ENCODE measurements at regions not wholly inside any gene's neighbourhood (a gene's known extent, or its start where the extent isn't known, plus 50 kb on each side); places are given as distances from the start of the nearest gene placed in this dataset.

GRCh38 chr16:59688006-59688405, 953.9 kb upstream of the GOT2 start:
- no peak for FAIRE-seq
- H3K9ac ChIP-seq (ENCODE audit: control insufficient read depth, insufficient read depth, low read length): no peak overlapping the region
- no peaks in the 10 kb centered on the region for H3K27me3 ChIP-seq (replicated peaks in 1 of 2; ENCODE audit: control insufficient read depth in 2 of 2, insufficient read depth in 2 of 2, low read length in 1 of 2)
- no peaks in the 10 kb centered on the region for H4K20me1 ChIP-seq (ENCODE audit: control insufficient read depth, insufficient read depth)
- in situ Hi-C loops (cut with MboI) (no loop called here), intact Hi-C loops (cut with micrococcal nuclease; ENCODE audit: unreplicated experiment) (no loop called here)
- H2AFZ ChIP-seq (ENCODE audit: control insufficient read depth, low read depth, low read length): no peak overlapping the region
- H3K4me3 ChIP-seq: no peak overlapping the region
- H3K36me3 ChIP-seq (ENCODE audit: control insufficient read depth in 2 of 2, insufficient read depth in 2 of 2, low read length in 1 of 2): no peaks in the 10 kb centered on the region
- H3K4me2 ChIP-seq (ENCODE audit: control insufficient read depth, insufficient read depth): no peak overlapping the region
- no peaks in the 10 kb centered on the region for H3K79me2 ChIP-seq (ENCODE audit: control insufficient read depth, insufficient read depth, low read length)
- RAD21 ChIA-PET (ENCODE audit: unreplicated experiment): no interaction called here
- no peak overlapping the region for H3K27ac ChIP-seq (ENCODE audit: control insufficient read depth, insufficient read depth)
- no peaks in the 10 kb centered on the region for H3K4me1 ChIP-seq (ENCODE audit: control insufficient read depth, insufficient read depth, low read length)
- ATAC-seq: no peak
- TF ChIP-seq CBX5 (IDR thresholded peaks at IDR 0.05; ENCODE audit: low read depth) (no peak), PRDM15 (CRISPR knock-in tag; IDR thresholded peaks at IDR 0.05) (no peak), RELA (IDR thresholded peaks at IDR 0.05; ENCODE audit: borderline replicate concordance, partially characterized antibody) (no peak), HDAC6 (IDR thresholded peaks at IDR 0.05; ENCODE audit: unreplicated experiment) (no peak), POLR2AphosphoS2 (IDR thresholded peaks at IDR 0.05; ENCODE audit: low read depth, low read length) (no peak), GATAD2B (conservative IDR thresholded peaks at IDR 0.05; ENCODE audit: low read depth) (no peak), IKZF1 (conservative IDR thresholded peaks at IDR 0.05) (no peak), ZNF24 (IDR thresholded peaks at IDR 0.05) (no peak), PAX8 (IDR thresholded peaks at IDR 0.05) (no peak), HDAC2 (IDR thresholded peaks at IDR 0.05) (no peak), E2F4 (IDR thresholded peaks at IDR 0.05; ENCODE audit: low read depth, low read length) (no peak), ZNF217 (IDR thresholded peaks at IDR 0.05) (no peak), PML (IDR thresholded peaks at IDR 0.05; ENCODE audit: low read length) (no peak), SMARCA5 (IDR thresholded peaks at IDR 0.05) (no peak)
- SMC1A ChIA-PET (ENCODE audit: uncharacterized antibody, unreplicated experiment): no interaction called here
- POLR2A ChIA-PET: no interaction called here
- H3K9me3 ChIP-seq (replicated peaks; ENCODE audit: control insufficient read depth, insufficient read depth, low read length): no peaks in the 10 kb centered on the region
- no peak for DNase-seq (ENCODE audit: low read depth, low spot score)
- no TSS peak for BruUV-seq (replicated peaks)
- CTCF ChIA-PET: no interaction called here
